ENCODE measurements at regions not wholly inside any gene's neighbourhood (a gene's known extent, or its start where the extent isn't known, plus 50 kb on each side); places are given as distances from the start of the nearest gene placed in this dataset.

DNA sequence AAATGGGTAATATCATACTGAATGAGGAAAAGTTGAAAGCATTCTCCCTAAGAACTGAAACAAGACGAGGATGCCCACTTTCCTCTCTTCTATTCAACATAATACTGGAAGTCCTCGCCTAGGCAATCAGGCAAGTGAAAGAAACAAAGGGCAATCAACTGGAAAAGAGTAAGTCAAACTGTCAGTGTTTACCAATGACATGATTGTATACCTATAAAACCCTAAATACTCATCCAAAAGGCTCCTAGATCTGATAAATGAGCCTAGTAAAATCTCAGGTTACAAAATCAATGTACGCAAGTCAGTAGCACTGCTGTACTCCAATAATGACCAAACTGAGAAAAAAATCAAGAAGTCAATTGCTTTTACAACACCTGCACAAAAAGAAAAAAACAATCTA lies 575.8 kb upstream of the PRMT6 start:
- TF ChIP-seq, protein P1, sequence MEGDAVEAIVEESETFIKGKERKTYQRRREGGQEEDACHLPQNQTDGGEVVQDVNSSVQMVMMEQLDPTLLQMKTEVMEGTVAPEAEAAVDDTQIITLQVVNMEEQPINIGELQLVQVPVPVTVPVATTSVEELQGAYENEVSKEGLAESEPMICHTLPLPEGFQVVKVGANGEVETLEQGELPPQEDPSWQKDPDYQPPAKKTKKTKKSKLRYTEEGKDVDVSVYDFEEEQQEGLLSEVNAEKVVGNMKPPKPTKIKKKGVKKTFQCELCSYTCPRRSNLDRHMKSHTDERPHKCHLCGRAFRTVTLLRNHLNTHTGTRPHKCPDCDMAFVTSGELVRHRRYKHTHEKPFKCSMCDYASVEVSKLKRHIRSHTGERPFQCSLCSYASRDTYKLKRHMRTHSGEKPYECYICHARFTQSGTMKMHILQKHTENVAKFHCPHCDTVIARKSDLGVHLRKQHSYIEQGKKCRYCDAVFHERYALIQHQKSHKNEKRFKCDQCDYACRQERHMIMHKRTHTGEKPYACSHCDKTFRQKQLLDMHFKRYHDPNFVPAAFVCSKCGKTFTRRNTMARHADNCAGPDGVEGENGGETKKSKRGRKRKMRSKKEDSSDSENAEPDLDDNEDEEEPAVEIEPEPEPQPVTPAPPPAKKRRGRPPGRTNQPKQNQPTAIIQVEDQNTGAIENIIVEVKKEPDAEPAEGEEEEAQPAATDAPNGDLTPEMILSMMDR (conservative IDR thresholded peaks at IDR 0.05; ENCODE audit: low read depth, low read length) = no peak
- H3K4me3 ChIP-seq (ENCODE audit: low read depth, low read length) = no peak overlapping the region
- DNase-seq (ENCODE audit: low read depth) = no peak

DNA sequence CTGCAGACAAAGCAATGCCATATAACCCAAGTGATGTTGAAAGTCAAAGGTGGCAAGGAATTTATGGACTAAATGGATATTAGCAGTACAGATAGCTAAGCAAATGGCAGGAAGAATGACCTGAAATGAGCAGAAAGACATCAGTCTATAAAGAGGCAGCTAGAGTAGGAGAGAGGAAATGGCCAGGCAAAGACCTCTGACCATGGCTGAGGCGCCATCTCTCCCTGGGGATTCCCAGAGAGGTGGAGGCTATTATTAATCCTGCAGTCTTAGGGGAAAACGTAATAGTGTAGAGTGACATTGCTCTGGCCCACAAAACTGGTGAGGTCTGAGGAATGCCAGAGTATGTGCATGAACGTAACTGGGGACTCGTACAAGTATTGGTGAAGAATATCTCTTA lies 563.6 kb upstream of the PRMT6 start:
- no peak for DNase-seq (ENCODE audit: low read depth)
- H3K4me3 ChIP-seq (ENCODE audit: low read depth, low read length) = no peak overlapping the region
- TF ChIP-seq, protein P1 (conservative IDR thresholded peaks at IDR 0.05; ENCODE audit: low read depth, low read length) = no peak

DNA sequence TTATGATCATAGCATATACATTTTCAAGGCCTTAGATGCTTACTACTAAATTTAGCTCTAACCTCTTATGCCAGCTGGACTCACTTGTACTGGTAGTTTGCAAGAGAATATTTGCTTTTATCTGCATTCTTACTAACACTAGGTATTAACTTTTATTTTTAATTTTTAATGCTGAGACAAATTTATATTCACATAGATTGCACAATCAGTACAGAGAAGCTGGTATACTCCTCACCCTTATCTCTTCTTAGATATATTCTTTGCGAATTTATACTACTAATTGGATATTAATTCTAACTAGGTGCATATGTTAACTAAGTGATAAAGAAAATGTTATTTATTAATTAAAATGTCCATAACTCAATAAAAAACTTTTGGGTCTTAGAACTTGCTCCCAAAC lies 561.8 kb upstream of the PRMT6 start:
- TF ChIP-seq, protein P1 (conservative IDR thresholded peaks at IDR 0.05; ENCODE audit: low read depth, low read length) = no peak
- H3K4me3 ChIP-seq (ENCODE audit: low read depth, low read length) = no peak overlapping the region
- DNase-seq (ENCODE audit: low read depth) = no peak

DNA sequence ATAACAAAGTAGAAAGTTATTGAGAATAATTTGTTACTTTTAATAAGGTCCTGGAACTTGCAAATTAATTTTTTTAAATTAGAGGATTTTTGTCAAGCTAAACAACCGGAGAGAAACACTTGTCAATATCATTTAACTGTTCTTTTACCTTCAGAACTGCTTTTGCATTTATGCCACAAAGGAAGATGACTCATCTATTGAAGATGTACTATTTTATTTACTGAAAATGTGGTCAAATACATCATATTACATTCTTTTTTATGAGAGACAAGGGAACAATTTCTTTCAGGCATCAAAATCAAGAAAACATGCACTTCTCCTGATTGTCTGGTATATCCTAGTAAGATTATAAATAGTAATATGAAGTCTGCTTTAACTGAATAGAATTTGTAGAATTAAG lies 558.2 kb upstream of the PRMT6 start:
- TF ChIP-seq, protein P1 (conservative IDR thresholded peaks at IDR 0.05; ENCODE audit: low read depth, low read length) = no peak
- no peak for DNase-seq (ENCODE audit: low read depth)
- no peak overlapping the region for H3K4me3 ChIP-seq (ENCODE audit: low read depth, low read length)

DNA sequence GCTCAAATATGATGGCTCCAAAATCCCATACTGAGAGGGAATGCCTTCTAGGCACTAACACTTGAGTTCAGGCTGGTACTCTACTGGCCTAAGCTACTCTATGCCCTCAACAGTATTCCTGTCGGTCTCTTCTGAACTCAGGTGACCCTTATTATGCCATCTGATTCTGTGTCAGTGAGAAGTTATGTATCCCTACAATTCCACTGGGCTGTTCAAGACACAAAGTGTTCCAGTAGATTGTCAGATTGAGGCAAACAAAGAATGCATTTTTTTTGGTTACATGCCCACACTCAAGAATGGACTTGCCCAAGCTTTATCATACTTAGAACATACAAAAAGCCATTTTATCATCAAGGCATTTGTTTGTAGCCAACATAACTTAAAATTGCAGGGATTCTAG lies 553.8 kb upstream of the PRMT6 start:
- TF ChIP-seq, protein P1 (conservative IDR thresholded peaks at IDR 0.05; ENCODE audit: low read depth, low read length) = no peak
- DNase-seq (ENCODE audit: low read depth) = no peak
- H3K4me3 ChIP-seq (ENCODE audit: low read depth, low read length) = no peak overlapping the region

DNA sequence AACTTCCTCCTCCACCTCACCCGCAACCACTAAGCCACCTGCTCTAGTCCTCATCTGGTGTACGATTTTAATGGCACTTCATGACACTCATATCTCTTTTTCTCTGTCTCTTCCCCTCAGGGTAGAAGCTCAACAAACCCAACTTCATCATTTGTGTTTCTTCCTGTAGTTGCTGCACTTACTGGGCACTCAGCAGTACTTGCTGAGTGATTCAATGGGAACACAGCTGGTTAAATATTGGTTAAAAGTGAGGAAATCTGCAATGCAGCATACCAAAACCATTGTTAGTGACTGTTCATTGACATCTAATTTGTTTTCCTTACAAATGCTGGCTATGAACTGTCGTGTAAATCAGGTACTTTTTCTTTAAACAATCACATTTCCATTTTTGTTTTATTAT lies 541.1 kb upstream of the PRMT6 start:
- TF ChIP-seq, protein P1 (conservative IDR thresholded peaks at IDR 0.05; ENCODE audit: low read depth, low read length) = no peak
- no peak overlapping the region for H3K4me3 ChIP-seq (ENCODE audit: low read depth, low read length)
- DNase-seq (ENCODE audit: low read depth) = peak; percentile 64

DNA sequence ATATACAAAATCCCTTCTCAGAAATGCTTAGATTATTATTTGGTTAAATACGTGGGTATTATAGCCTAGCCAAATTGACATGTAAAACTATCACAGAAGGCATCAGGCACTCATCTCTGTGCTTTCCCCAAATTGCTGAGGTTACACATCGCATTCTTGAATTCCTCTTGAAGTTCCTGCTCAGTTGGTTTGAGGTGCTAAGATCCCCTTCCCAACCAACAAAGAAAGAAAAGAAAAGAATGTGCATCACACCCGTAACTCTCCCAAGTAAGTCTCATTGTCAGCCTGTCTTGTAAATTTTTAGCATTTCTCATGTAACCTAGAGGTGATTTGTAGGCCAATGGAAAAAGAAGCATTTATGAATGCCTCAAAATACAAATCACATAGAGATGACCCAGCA lies 539.2 kb upstream of the PRMT6 start:
- DNase-seq (ENCODE audit: low read depth) = no peak
- H3K4me3 ChIP-seq (ENCODE audit: low read depth, low read length) = no peak overlapping the region
- TF ChIP-seq, protein P1 (conservative IDR thresholded peaks at IDR 0.05; ENCODE audit: low read depth, low read length) = no peak
